NCI-H1436 (cell line): ENCODE measurements at regions not wholly inside any gene's neighbourhood (a gene's known extent, or its start where the extent isn't known, plus 50 kb on each side); places are given as distances from the start of the nearest gene placed in this dataset.
A peak's percentile ranks its signal among the peaks of the same experiment; 100 is the strongest.
"Not testable (repeated sequence)": the region's sequence is repeated elsewhere in the genome, so short reads cannot be mapped to it uniquely, and the experiment has no call there.

Experiments
- DNase-seq: peaks from one replicate; lab custom pipeline; 2025; lab: John Stamatoyannopoulos, UW

GRCh38 chr16:85240982-85241924 lies 129.0 kb upstream of the CIBAR2 start:
- no peak for DNase-seq

GRCh38 chr16:85242140-85242539 lies 129.9 kb upstream of the CIBAR2 start:
- DNase-seq = no peak

- no peak for DNase-seq
Measured at GRCh38 chr16:85243308-85243707, 131.0 kb upstream of the CIBAR2 start.

- DNase-seq = not testable (repeated sequence)
Measured at GRCh38 chr16:85244452-85244851, 132.2 kb upstream of the CIBAR2 start.

DNA sequence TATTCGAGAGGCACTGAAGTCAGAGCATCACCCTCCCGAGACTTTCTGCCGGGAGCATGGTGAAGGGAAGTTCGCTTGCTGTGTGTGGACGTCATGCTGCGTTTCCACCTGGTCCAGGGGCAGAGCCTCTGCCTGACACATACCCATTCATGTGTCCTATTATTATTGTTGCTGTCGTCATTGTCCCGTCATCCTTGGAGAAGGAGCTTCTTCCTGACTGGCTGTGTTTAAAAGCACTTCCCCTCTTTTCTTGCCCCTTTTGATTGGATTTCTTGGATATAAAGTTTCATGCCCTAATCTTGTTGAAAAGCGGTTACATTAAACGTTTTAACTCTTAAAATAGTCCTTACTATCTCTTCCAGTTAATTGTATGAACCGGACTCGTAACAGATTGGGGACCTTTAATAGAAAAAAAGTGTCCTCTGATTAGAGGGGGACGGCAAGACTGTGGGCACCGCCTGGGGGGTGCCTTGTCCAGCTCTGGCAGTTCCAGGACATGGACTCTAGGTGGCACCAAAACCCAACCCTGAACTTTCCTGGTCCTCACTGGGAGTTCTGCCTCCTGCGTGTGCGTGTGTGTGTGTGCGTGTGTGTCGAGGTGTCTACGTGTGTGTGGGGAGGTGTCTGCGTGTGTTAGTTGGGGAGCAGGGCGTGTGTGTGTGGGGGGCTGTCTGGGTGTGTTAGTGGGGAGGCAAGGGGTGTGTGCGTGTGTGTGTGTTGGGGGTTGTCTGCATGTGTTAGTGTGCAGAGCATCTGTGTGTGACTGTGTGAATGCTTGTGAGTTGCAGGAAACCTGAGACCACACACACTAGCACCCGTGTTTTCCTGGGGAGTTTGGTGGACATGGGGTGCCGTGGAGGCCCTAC lies 133.3 kb upstream of the CIBAR2 start:
- DNase-seq = peak; percentile 66

DNA sequence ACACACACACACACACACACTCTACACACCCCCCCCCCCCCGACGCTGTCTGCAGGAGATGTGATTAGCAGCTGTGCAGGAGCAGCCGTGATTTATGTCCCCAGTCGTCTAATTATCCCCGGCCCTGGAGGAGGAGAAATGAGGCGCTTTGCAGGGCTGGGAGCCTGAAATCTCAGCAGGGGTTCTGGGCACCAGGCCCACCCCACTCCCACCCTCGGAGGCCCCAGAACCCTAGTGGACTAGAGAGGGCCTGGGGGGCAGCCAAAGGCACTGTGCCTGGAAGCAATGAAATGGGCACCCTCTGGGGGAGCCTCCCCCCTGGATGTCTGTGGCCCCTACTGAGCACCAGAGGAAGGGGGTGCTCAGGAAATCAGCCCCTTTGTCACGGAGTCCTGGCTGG lies 134.2 kb upstream of the CIBAR2 start:
- peak; percentile 37 for DNase-seq

DNA sequence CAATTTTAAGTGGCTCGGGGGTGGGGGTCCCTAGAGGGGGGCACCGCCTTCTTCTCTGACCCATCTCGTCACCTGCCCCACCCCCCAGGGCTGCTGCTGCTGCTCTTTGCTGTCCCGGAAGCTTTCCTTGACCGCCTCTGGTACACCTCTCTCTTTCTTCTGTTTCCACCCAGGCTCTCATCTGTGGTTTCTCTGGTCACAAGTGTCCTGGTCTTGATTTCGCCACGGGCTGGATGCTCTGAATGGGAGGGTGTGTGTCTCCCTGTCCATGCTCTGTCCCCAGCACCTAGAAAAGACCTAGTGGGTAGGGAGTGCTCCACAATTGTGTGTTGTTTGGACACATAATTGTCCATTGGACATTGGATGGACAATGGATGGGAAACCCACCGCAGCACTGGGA lies 134.7 kb upstream of the CIBAR2 start:
- no peak for DNase-seq

GRCh38 chr16:85248342-85248741 lies 136.1 kb upstream of the CIBAR2 start:
- DNase-seq = peak; percentile 53

GRCh38 chr16:85248857-85249256 lies 136.6 kb upstream of the CIBAR2 start:
- DNase-seq = no peak

GRCh38 chr16:85249418-85250146 lies 137.3 kb upstream of the CIBAR2 start:
- no peak for DNase-seq

- DNase-seq = no peak
Measured at GRCh38 chr16:85250147-85250463, 137.8 kb upstream of the CIBAR2 start.

DNA sequence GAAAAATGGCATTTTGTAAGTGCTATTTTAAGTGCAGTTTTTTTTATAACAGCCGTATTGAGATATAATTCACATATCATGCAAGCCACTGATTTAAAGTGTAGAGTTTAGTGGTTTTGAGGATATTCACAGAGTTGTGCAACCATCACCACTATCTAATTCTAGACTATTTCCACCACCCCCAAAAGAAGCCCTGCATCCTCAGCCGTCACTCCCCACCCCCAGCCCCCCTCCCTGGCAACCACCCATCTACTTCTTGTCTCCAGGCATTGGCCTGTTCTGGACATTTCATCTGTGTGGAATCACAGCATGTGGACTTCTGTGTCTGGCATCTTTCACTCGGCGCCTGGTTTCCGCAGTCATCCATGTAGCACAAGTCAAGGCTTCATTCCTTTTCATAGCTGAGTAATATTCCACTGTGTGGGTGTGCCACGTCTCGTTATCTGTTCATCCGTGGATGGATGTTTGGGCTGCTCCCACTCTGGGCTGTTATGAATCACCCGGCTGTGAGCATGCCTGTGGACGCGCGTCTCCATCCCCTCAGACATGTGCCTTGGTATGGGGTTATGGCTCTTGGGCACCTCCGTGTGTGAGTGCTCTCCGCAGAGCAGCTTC lies 138.4 kb upstream of the CIBAR2 start:
- DNase-seq = no peak

DNA sequence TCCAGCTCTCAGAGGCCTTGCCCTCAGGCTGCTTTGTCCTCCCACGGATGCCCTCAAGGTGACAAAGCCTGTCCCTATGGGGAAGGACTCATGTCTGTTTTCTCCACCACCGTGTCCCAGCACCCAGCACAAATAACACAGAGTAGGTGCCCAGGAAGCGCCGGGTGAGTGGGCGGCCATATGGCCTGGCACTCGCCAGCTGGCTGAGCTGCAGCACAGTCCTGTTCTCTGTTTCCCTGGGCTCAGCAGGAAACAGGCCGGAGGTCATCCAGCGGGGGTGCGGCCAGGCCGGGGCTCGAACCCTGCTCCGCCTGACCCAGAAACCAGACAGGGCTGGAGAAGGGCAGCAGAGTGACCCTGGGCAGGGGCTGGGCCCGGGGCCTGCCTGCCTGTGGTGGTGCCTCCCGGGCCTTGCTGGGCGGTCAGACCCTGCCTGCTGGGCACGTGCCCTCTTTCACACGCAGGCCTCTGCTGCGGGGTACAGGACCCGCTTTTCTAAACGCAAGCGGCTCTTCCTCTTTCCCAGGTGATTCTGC lies 139.0 kb upstream of the CIBAR2 start:
- no peak for DNase-seq

DNA sequence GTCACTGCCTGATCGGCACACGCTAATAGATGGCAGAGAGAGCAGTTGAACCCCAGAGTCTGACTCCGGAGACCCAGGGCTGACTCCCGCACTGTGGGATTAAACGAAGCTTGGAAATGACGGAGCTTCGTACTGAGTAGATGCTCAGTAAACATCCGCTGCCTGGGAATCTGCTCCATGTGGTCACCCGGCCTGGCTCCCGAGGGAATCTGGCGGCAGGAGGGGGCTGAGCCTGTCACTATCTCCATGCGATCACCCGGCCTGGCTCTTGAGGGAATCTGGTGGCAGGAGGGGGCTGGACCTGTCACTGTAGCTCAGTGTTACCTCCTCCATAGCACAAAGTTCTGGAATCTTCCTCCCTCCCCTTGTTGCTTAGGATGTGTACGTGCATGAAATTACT lies 139.7 kb upstream of the CIBAR2 start:
- DNase-seq = no peak

DNA sequence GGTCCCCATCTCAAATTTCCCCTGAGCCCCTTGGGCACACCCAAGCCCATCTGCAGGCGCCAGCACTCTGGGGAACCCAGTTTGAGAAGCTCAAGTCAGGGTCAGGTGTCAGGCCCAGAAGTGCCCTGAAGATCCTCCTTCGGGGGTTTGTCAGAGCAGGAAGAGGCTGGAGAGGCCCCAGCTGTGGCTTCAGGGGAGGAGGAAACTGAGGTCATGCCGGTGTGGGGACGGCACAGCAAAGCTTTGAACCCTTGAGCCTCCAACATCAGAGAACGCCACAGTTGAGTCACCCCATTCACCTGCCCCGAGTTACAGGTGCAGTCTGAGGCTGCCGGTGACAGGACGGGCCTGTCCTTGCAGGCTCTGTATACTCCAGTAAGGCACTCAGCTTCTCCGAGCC lies 140.2 kb upstream of the CIBAR2 start:
- DNase-seq = no peak

DNA sequence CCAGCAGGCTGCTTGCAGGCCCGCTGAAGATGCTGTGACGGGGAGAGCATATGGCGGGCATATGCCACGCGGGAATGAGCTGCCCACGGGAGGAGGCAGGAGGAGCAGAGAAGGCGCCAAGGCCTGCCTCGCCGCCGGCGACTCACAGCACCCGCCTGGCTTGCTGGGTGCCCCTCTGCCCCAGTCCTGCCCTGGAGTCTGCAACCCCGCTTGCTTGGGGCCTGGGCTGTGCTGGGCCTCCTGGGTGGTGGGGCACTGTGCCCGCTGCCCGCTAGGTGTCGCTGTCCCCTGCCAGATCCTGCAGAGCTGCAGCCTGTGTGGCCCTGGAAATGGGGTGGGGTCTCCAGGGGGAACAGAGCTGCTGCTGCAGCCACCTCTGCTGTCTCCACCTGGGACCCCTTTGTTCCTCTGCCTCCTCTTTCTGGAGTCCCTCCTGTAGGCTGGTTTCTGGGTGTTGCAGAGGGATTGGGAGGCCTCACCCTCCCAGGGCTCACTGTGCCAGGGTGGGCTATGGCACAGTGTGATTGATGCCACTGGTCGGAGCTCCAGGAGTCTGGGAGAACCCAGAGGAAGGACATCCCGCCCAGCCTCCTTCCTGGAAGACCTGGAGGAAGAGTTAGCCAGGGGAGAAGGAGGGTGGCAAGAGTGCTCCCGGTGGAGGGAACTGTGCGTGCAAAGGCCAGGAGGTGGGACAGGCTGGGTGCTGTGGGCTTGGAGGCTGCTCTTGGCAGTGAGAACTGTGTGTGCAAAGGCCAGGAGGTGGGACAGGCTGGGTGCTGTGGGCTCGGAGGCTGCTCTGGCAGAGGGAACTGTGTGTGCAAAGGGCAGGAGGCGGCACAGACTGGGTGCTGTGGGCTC lies 141.0 kb upstream of the CIBAR2 start:
- peak; percentile 47 for DNase-seq

GRCh38 chr16:85254051-85254450 lies 141.8 kb upstream of the CIBAR2 start:
- no peak for DNase-seq

- DNase-seq = no peak
Measured at GRCh38 chr16:85254921-85255320, 142.6 kb upstream of the CIBAR2 start.

DNA sequence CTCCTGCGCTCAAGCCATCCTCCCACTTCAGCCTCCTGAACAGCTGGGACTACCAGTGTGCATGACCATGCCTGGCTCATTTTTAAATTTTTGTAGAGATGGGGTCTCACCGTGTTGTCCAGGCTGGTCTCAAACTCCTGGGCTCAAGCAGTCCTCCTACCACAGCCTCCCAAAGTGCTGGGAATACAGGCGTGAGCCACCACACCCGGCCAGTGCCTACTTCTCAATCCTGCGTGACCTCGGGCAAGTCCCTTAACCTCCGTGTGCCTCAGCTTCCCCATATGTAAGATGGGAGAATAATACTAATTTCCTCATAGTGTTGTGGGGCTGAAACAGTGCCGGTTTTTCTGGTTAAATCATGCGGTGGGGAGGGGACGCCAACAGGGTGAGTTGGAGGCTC lies 143.5 kb upstream of the CIBAR2 start:
- DNase-seq = no peak

GRCh38 chr16:85256190-85256739 lies 144.0 kb upstream of the CIBAR2 start:
- no peak for DNase-seq
